Body of pancreas (tissue), 4 donors: ENCODE measurements at regions not wholly inside any gene's neighbourhood (a gene's known extent, or its start where the extent isn't known, plus 50 kb on each side); places are given as distances from the start of the nearest gene placed in this dataset.

Experiments used
- POLR2A ChIP-seq, 3 donors: fragments of 450-650 bp; IDR thresholded peaks; one replicate each; pipeline ENCODE4 v1.6.1; 2016; ENCODE audit warnings: antibody characterized with exemption in 3 of 3, mild to moderate bottlenecking in 2 of 3
- TF ChIP-seq, protein P1 (sequence below), 7 experiments: fragments of 450-650 bp in 4 of 7; fragments of 200-600 bp in 3 of 7; sonication (generic) in 3 of 7; IDR thresholded peaks; one replicate each; pipeline ENCODE4 v1.5.1; 2016 to 2019; ENCODE audit warnings: antibody characterized with exemption in 7 of 7

DNA sequence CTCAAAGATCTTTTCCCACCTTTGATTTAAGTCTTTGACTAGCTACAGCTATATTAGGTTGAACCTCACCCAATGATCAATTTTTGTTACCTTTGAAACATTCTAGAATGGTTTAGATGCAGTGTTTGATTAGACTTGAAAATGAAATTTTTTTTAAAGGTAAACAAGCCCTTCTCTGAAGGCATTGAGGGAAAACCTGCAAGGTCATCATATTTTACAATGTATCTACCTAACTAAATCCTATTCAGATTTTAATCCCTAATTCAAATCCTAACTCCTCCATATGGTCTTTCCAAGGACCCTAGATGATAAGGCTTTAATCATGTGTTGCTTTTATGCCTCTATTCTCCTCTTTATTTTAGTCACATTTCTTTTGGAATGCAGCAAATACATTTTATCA, 95.4 kb downstream of the ALG10B start:
- TF ChIP-seq, protein P1, sequence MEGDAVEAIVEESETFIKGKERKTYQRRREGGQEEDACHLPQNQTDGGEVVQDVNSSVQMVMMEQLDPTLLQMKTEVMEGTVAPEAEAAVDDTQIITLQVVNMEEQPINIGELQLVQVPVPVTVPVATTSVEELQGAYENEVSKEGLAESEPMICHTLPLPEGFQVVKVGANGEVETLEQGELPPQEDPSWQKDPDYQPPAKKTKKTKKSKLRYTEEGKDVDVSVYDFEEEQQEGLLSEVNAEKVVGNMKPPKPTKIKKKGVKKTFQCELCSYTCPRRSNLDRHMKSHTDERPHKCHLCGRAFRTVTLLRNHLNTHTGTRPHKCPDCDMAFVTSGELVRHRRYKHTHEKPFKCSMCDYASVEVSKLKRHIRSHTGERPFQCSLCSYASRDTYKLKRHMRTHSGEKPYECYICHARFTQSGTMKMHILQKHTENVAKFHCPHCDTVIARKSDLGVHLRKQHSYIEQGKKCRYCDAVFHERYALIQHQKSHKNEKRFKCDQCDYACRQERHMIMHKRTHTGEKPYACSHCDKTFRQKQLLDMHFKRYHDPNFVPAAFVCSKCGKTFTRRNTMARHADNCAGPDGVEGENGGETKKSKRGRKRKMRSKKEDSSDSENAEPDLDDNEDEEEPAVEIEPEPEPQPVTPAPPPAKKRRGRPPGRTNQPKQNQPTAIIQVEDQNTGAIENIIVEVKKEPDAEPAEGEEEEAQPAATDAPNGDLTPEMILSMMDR (IDR thresholded peaks at IDR 0.05), result no peak
- no peak for TF ChIP-seq POLR2A (IDR thresholded peaks at IDR 0.05)
